LNCaP clone FGC (cell line): ENCODE measurements at regions not wholly inside any gene's neighbourhood (a gene's known extent, or its start where the extent isn't known, plus 50 kb on each side); places are given as distances from the start of the nearest gene placed in this dataset.

Experiments used
- DNase-seq: peaks from one replicate; pipeline ENCODE4 v3.0.0-alpha.2; 2011; ENCODE audit warnings: low read depth
- H3K4me3 ChIP-seq: 2 replicates; pipeline ENCODE4 v1.5.1; 2011; ENCODE audit warnings: mild to moderate bottlenecking, low read depth, low read length, control low read depth
- CTCF ChIP-seq: IDR thresholded peaks from 2 replicates; pipeline ENCODE4 v1.5.1; 2012; ENCODE audit warnings: mild to moderate bottlenecking; ENCODE audit not compliant: control insufficient read depth, insufficient read depth; ENCODE audit errors: extremely low read depth

- DNase-seq = no peak
- no peak for TF ChIP-seq CTCF
- no peak overlapping the region for H3K4me3 ChIP-seq
Observed at GRCh38 chr5:116759860-116760640, 185.4 kb upstream of the SEMA6A start.

GRCh38 chr5:116757326-116757725 lies 182.7 kb upstream of the SEMA6A start:
- no peak for TF ChIP-seq CTCF

GRCh38 chr5:116756531-116756930 lies 181.9 kb upstream of the SEMA6A start:
- DNase-seq = no peak
- H3K4me3 ChIP-seq = no peak overlapping the region
- TF ChIP-seq CTCF = no peak

More at GRCh38 chr5:116757326-116757725, 182.7 kb upstream of the SEMA6A start:
- no peak overlapping the region for H3K4me3 ChIP-seq
- DNase-seq = no peak

GRCh38 chr5:116754556-116754955 lies 179.9 kb upstream of the SEMA6A start:
- H3K4me3 ChIP-seq = no peak overlapping the region
- no peak for TF ChIP-seq CTCF
- no peak for DNase-seq

- no peak for DNase-seq
- no peak for TF ChIP-seq CTCF
- no peak overlapping the region for H3K4me3 ChIP-seq
Observed at GRCh38 chr5:116751684-116752083, 177.1 kb upstream of the SEMA6A start.

GRCh38 chr5:116750631-116751580 lies 176.3 kb upstream of the SEMA6A start:
- DNase-seq = no peak
- no peak for TF ChIP-seq CTCF
- H3K4me3 ChIP-seq = no peak overlapping the region
